AG04450 (cell line): ENCODE measurements at regions not wholly inside any gene's neighbourhood (a gene's known extent, or its start where the extent isn't known, plus 50 kb on each side); places are given as distances from the start of the nearest gene placed in this dataset.
A peak's percentile ranks its signal among the peaks of the same experiment; 100 is the strongest.

Experiments
- CTCF ChIA-PET: fragments of 300-600, 350-600 bp; formaldehyde crosslinking; extraction: SDS; loops from one replicate; lab custom pipeline; 2022; ENCODE audit warnings: antibody characterized with exemption, inconsistent platforms; lab: Charles Lee
- POLR2A ChIA-PET: fragments of 350-600 bp; formaldehyde crosslinking; extraction: SDS; loops from one replicate; lab custom pipeline; 2021; ENCODE audit warnings: antibody characterized with exemption, inconsistent platforms; lab: Yijun Ruan, JAX
- DNase-seq: peaks from one replicate; pipeline ENCODE4 v3.0.0-alpha.2; 2011; ENCODE audit warnings: low read depth, low spot score
- H3K27ac ChIP-seq: one replicate; pipeline ENCODE4 v1.5.1; 2012; ENCODE audit warnings: low read depth, low read length, control low read depth
- H3K27me3 ChIP-seq: one replicate; pipeline ENCODE4 v1.6.0; 2012; ENCODE audit warnings: low read length; ENCODE audit not compliant: control insufficient read depth, insufficient read depth
- H3K4me3 ChIP-seq: 2 replicates; pipeline ENCODE4 v1.5.1; 2011; ENCODE audit warnings: mild to moderate bottlenecking, low read depth, low read length, control low read depth
- H3K9me3 ChIP-seq: 2 replicates; pipeline ENCODE4 v1.5.1; 2012; ENCODE audit warnings: low read length; ENCODE audit not compliant: control insufficient read depth, insufficient read depth
- TF ChIP-seq, protein P1 (sequence below): IDR thresholded peaks from 2 replicates; pipeline ENCODE4 v1.5.1; 2011; ENCODE audit warnings: low read depth, low read length, control low read depth, inconsistent platforms

DNA sequence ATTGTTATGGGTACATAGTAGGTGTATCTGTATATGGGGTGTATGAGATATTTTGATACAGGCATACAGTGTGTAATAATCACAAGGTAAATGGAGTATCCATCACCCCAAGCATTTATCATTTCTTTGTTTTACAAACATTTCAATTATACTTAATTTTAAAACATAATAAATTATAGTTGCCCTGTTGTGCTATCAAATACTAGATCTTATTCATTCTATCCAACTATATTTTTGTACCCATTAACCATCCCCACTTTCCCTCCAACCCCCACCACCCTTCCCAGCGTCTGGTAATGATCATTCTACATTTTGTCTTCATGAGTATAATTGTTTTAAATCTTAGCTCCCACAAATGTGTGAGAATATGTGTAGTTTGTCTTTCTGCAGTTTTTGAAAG lies 302.6 kb downstream of the FOXG1 start:
- ChIA-PET CTCF (no interaction called here), POLR2A (no interaction called here)
- TF ChIP-seq, protein P1, sequence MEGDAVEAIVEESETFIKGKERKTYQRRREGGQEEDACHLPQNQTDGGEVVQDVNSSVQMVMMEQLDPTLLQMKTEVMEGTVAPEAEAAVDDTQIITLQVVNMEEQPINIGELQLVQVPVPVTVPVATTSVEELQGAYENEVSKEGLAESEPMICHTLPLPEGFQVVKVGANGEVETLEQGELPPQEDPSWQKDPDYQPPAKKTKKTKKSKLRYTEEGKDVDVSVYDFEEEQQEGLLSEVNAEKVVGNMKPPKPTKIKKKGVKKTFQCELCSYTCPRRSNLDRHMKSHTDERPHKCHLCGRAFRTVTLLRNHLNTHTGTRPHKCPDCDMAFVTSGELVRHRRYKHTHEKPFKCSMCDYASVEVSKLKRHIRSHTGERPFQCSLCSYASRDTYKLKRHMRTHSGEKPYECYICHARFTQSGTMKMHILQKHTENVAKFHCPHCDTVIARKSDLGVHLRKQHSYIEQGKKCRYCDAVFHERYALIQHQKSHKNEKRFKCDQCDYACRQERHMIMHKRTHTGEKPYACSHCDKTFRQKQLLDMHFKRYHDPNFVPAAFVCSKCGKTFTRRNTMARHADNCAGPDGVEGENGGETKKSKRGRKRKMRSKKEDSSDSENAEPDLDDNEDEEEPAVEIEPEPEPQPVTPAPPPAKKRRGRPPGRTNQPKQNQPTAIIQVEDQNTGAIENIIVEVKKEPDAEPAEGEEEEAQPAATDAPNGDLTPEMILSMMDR: no peak
- H3K4me3 ChIP-seq: no peak overlapping the region
- no peaks in the 10 kb centered on the region for H3K9me3 ChIP-seq
- no peaks in the 10 kb centered on the region for H3K27me3 ChIP-seq
- H3K27ac ChIP-seq: no peak overlapping the region
- DNase-seq: no peak

DNA sequence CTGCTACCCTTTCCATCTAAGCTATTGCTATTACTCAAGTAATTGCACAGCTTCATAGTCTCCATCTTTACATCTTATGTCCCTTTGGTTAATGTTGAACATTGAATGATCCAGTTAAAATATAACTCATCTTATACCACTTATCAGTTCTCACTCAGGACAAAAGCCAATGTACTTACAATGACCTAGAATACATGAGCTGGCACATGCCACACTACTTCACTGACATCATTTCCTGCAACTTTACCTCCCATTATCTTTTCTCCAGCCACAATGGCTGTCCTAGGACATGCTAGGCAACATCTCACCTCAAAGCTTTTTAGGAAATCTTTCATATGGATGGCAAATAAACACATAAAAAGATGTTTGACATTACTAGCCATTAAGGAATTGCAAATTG lies 309.2 kb downstream of the FOXG1 start:
- no peaks in the 10 kb centered on the region for H3K9me3 ChIP-seq
- no peak overlapping the region for H3K4me3 ChIP-seq
- TF ChIP-seq, protein P1: no peak
- ChIA-PET CTCF (no interaction called here), POLR2A (no interaction called here)
- H3K27ac ChIP-seq: no peak overlapping the region
- no peak for DNase-seq
- H3K27me3 ChIP-seq: no peaks in the 10 kb centered on the region

DNA sequence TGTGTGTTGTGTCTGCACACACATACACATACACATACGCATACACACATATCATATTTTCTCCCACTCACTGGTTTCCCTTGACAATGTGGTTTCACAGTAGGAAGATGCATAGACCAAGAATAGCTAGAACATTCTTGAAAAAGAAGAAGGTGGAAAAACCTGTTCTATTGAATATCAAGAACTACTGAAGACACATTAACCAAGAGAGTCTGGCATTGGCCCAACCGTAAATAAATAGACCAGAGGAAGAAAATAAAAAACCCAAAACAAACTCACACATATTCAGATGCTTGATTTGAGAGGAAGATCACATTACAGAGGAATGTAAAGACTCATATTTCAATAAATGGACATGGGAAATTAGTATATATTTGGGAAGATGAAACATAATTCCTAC lies 311.3 kb downstream of the FOXG1 start:
- CTCF ChIA-PET: interaction anchor here (1.5 kb wide), 1 partner anchor 9 kb away, joined by 3 read pairs; no protein-coding TSS in a partner anchor
- POLR2A ChIA-PET: no interaction called here
- TF ChIP-seq, protein P1: no peak
- Histone ChIP-seq H3K4me3 (no peak overlapping the region), H3K27me3 (no peaks in the 10 kb centered on the region), H3K9me3 (no peaks in the 10 kb centered on the region), H3K27ac (no peak overlapping the region)
- no peak for DNase-seq

DNA sequence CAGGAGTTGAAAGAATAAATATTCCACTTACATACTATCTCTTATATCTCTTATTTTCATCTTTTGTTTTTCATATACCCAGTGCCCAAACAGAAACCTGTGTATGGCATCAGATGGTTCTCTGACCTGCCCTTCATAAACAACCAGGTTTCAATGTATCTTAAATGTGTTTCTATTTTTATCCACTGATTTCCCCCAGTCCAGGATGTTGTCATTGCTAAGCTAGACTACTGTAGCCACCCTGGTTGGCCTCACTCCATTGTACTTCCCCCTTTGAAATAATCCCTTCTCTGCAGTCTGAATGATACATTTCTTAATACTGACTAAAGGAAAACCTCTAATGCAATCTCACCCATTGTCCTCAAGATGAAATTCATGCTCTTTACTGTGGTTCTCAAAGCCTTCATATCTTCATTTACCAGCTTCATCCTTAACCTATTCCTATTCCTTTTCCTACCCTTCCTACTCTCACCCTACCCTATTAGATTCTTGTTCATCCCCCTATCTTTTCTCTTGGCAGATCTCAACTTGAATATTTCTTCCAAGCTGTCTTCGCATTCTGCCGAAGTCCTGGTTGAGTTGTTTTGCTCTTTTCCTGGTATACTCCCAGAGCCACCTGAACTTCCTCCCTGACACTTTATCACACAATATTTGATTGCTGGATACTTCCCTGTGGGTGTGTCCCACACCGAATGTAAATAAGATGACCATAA lies 312.4 kb downstream of the FOXG1 start:
- H3K27me3 ChIP-seq: no peaks in the 10 kb centered on the region
- no peak overlapping the region for H3K4me3 ChIP-seq
- no peaks in the 10 kb centered on the region for H3K9me3 ChIP-seq
- CTCF ChIA-PET: interaction anchor here (1.5 kb wide), 1 partner anchor 8 kb away, joined by 3 read pairs; no protein-coding TSS in a partner anchor
- H3K27ac ChIP-seq: no peak overlapping the region
- no peak for DNase-seq
- POLR2A ChIA-PET: no interaction called here
- TF ChIP-seq, protein P1: no peak

DNA sequence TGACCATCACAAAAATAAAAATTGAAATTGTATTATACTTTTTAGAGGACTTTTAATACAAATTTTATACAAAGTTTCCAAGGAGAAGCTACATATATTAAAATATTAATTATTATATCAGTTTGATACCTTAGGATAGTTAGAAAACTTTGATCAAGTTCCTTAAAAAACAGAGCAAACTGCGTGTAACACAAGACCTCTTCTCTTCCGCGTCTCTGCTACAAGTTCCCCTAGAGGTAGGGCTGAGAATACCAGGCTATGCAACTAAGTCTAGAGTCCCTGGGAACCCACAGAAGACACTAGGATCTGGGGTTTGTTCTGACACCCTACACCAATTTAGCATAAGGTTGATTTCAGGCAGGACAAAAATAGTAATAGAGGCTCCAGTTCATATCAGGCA lies 319.0 kb downstream of the FOXG1 start:
- POLR2A ChIA-PET: no interaction called here
- TF ChIP-seq, protein P1: peak; percentile 67
- Histone ChIP-seq H3K27me3 (no peaks in the 10 kb centered on the region), H3K9me3 (no peaks in the 10 kb centered on the region), H3K27ac (no peak overlapping the region), H3K4me3 (no peak overlapping the region)
- DNase-seq: no peak
- CTCF ChIA-PET: interaction anchor here (0.7 to 1.0 kb wide), 4 partner anchors 34 to 351 kb away, joined by 3 to 4 read pairs (median 3); no protein-coding TSS in a partner anchor
